ENCODE measurements at regions not wholly inside any gene's neighbourhood (a gene's known extent, or its start where the extent isn't known, plus 50 kb on each side); places are given as distances from the start of the nearest gene placed in this dataset.

GRCh38 chr15:31452595-31453557 lies 126.2 kb downstream of the KLF13 start (continued):
- TF ChIP-seq E2F8 (IDR thresholded peaks at IDR 0.05; ENCODE audit: low read depth, partially characterized antibody) (no peak), BACH1 (IDR thresholded peaks at IDR 0.05; ENCODE audit: borderline replicate concordance) (no peak)

- H3K27ac ChIP-seq (ENCODE audit: control insufficient read depth, insufficient read depth), result no peak overlapping the region
- SMC1A ChIA-PET (ENCODE audit: uncharacterized antibody, unreplicated experiment), result interaction anchor here (1.5 to 1.6 kb wide), 2 partner anchors 17 to 19 kb away, joined by 3 to 6 read pairs; no protein-coding TSS in a partner anchor
- no peak for FAIRE-seq
Observed at GRCh38 chr15:31453558-31454318, 127.1 kb downstream of the KLF13 start.

More at GRCh38 chr15:31453558-31454318, 127.1 kb downstream of the KLF13 start:
- Histone ChIP-seq H3K4me3 (no peak overlapping the region), H3K4me1 (ENCODE audit: control insufficient read depth, insufficient read depth, low read length) (peaks cover 13% of the 10 kb centered on the region), H3K27me3 (replicated peaks in 1 of 2; ENCODE audit: control insufficient read depth in 2 of 2, insufficient read depth in 2 of 2, low read length in 1 of 2) (no peaks in the 10 kb centered on the region), H3K9me3 (replicated peaks; ENCODE audit: control insufficient read depth, insufficient read depth, low read length) (no peaks in the 10 kb centered on the region; the same call in 2 of the 3 replicates), H3K4me2 (ENCODE audit: control insufficient read depth, insufficient read depth) (no peak overlapping the region), H3K9ac (ENCODE audit: control insufficient read depth, insufficient read depth, low read length) (no peak overlapping the region), H4K20me1 (ENCODE audit: control insufficient read depth, insufficient read depth) (no peaks in the 10 kb centered on the region), H2AFZ (ENCODE audit: control insufficient read depth, low read depth, low read length) (no peak overlapping the region), H3K36me3 (ENCODE audit: control insufficient read depth in 2 of 2, insufficient read depth in 2 of 2, low read length in 1 of 2) (no peaks in the 10 kb centered on the region), H3K79me2 (ENCODE audit: control insufficient read depth, insufficient read depth, low read length) (no peaks in the 10 kb centered on the region)
- intact Hi-C loops (cut with micrococcal nuclease; ENCODE audit: unreplicated experiment), result no loop called here
- ChIA-PET CTCF (interaction anchor here (1.0 to 1.4 kb wide), 3 partner anchors 14 to 35 kb away, joined by 4 read pairs; no protein-coding TSS in a partner anchor), POLR2A (no interaction called here), RAD21 (ENCODE audit: unreplicated experiment) (interaction anchor here (1.0 to 6.2 kb wide), 2 partner anchors 16 to 190 kb away, joined by 3 to 72 read pairs; no protein-coding TSS in a partner anchor)
- DNase-seq (ENCODE audit: low read depth, low spot score), result no peak
- no peak for ATAC-seq
- 95% methylated on average over 28 of the region's 29 CpGs for WGBS (ENCODE audit: insufficient coverage, insufficient replicate concordance, low lambda C conversion rate, missing lambda C conversion rate)
- TF ChIP-seq DPF2 (IDR thresholded peaks at IDR 0.05), result no peak
- TF ChIP-seq SMAD5 (IDR thresholded peaks at IDR 0.05; ENCODE audit: low read depth), result no peak
- no peak for TF ChIP-seq MYB (IDR thresholded peaks at IDR 0.05; ENCODE audit: borderline replicate concordance, low read depth, low read length)
- TF ChIP-seq NR2C1 (IDR thresholded peaks at IDR 0.05), result no peak
- TF ChIP-seq SREBF2 (IDR thresholded peaks at IDR 0.05; ENCODE audit: low read length), result no peak
- no peak for TF ChIP-seq GABPA (IDR thresholded peaks at IDR 0.05; ENCODE audit: low read depth)
- no peak for TF ChIP-seq HDAC2 (IDR thresholded peaks at IDR 0.05)
- TF ChIP-seq EP300 (IDR thresholded peaks at IDR 0.05; ENCODE audit: borderline replicate concordance in 1 of 2, control insufficient read depth in 1 of 2, low read depth in 2 of 2, low read length in 2 of 2), result no peak
- no peak for TF ChIP-seq SPI1 (IDR thresholded peaks at IDR 0.05; ENCODE audit: borderline replicate concordance, insufficient read depth, low read depth, low read length)
- TF ChIP-seq STAT1 (conservative IDR thresholded peaks at IDR 0.05), result no peak
- no peak for TF ChIP-seq SREBF1 (IDR thresholded peaks at IDR 0.05; ENCODE audit: low read length)
- no TSS peak for BruUV-seq (replicated peaks)
- in situ Hi-C loops (cut with MboI), result no loop called here

Data from GM12878 (cell line).